Endothelial cell of umbilical vein (primary cell): ENCODE measurements at regions not wholly inside any gene's neighbourhood (a gene's known extent, or its start where the extent isn't known, plus 50 kb on each side); places are given as distances from the start of the nearest gene placed in this dataset.

Source experiments
- BruUV-seq: library from RNA; stranded (reverse); fragments of 400-500 nt; replicated peaks from 2 replicates; lab custom pipeline; 2021; lab: Mats Ljungman, UMichigan
- CTCF ChIA-PET: fragments of 300-600, 350-600 bp; sonication (Branson Sonifier 250); formaldehyde crosslinking; loops from one replicate; lab custom pipeline; 2021; ENCODE audit warnings: antibody characterized with exemption, inconsistent platforms; lab: Charles Lee
- POLR2A ChIA-PET: fragments of 300-600, 350-600 bp; sonication (Branson Sonifier 250); formaldehyde crosslinking; loops from one replicate; lab custom pipeline; 2021; ENCODE audit warnings: antibody characterized with exemption, inconsistent platforms; lab: Charles Lee
- DNase-seq: peaks from one replicate; pipeline ENCODE4 v3.0.0-alpha.2; 2011; ENCODE audit warnings: low read depth, low spot score
- FAIRE-seq: peaks from 2 replicates; lab custom pipeline; 2011; peaks lifted over from hg19 to GRCh38; lab: Jason Lieb, UNC
- H2AFZ ChIP-seq: 2 replicates; pipeline ENCODE4 v1.6.0; 2012; ENCODE audit warnings: low read depth, low read length, control low read depth, inconsistent platforms
- H3K27ac ChIP-seq: 2 replicates; pipeline ENCODE4 v1.5.1; 2011; ENCODE audit warnings: low read depth, mild to moderate bottlenecking, control low read depth, low read length, moderate library complexity; ENCODE audit not compliant: insufficient read depth
- H3K27me3 ChIP-seq, 2 experiments: 2 replicates each; pipeline versions ENCODE4 v1.6.0 to v1.6.1; 2011; ENCODE audit warnings: low read length in 2 of 2, mixed read lengths in 1 of 2; ENCODE audit not compliant: control insufficient read depth in 2 of 2, insufficient read depth in 2 of 2
- H3K36me3 ChIP-seq, 2 experiments: 2 replicates in 1 of 2; 3 replicates in 1 of 2; pipeline ENCODE4 v1.5.1; 2011; ENCODE audit warnings: low read length in 2 of 2, mild to moderate bottlenecking in 1 of 2, moderate library complexity in 1 of 2; ENCODE audit not compliant: control insufficient read depth in 2 of 2, insufficient read depth in 2 of 2; ENCODE audit errors: extremely low read depth in 1 of 2
- H3K4me1 ChIP-seq: 3 replicates; pipeline ENCODE4 v1.5.1; 2011; ENCODE audit warnings: mild to moderate bottlenecking, low read length; ENCODE audit not compliant: control insufficient read depth, insufficient read depth; ENCODE audit errors: extremely low read depth
- H3K4me2 ChIP-seq: 2 replicates; pipeline ENCODE4 v1.6.1; 2011; ENCODE audit warnings: low read length, control low read depth, mixed read lengths; ENCODE audit not compliant: insufficient read depth
- H3K4me3 ChIP-seq, 3 experiments: fragments of 200-600 bp in 1 of 3; sonication (generic), shearing (Covaris generic) in 1 of 3; replicated peaks in 1 of 3; 2 replicates each; pipeline ENCODE4 v1.5.1; 2011 to 2016; ENCODE audit warnings: control low read depth in 3 of 3, low read length in 3 of 3, mild to moderate bottlenecking in 2 of 3, inconsistent platforms in 1 of 3, low read depth in 1 of 3, moderate library complexity in 1 of 3; ENCODE audit not compliant: insufficient read depth in 1 of 3
- H3K79me2 ChIP-seq: 2 replicates; pipeline ENCODE4 v1.6.0; 2012; ENCODE audit warnings: low read length, inconsistent platforms; ENCODE audit not compliant: control insufficient read depth, insufficient read depth
- H3K9ac ChIP-seq: replicated peaks from 2 replicates; pipeline ENCODE3; 2011; ENCODE audit warnings: low read length, control low read depth; ENCODE audit not compliant: insufficient read depth; ENCODE audit errors: extremely low read depth
- H3K9me1 ChIP-seq: replicated peaks from 3 replicates; pipeline ENCODE4 v1.6.0; 2011; ENCODE audit warnings: mild to moderate bottlenecking, low read length; ENCODE audit not compliant: control insufficient read depth, insufficient read depth; ENCODE audit errors: extremely low read depth
- H3K9me3 ChIP-seq: replicated peaks from 2 replicates; pipeline ENCODE4 v1.5.1; 2012; ENCODE audit warnings: low read length, inconsistent platforms; ENCODE audit not compliant: control insufficient read depth, insufficient read depth
- H4K20me1 ChIP-seq: replicated peaks from 2 replicates; pipeline ENCODE3; 2011; ENCODE audit warnings: mild to moderate bottlenecking, low read length; ENCODE audit not compliant: control insufficient read depth, insufficient read depth; ENCODE audit errors: extremely low read depth
- CTCF ChIP-seq, 2 donors: IDR thresholded peaks; 1 replicate in 1 of 2; 2 replicates in 1 of 2; pipeline ENCODE4 v1.5.1; 2011; ENCODE audit warnings: low read length in 2 of 2, mild to moderate bottlenecking in 2 of 2, moderate library complexity in 2 of 2, control low read depth in 1 of 2, inconsistent platforms in 1 of 2, low read depth in 1 of 2; ENCODE audit not compliant: insufficient read depth in 1 of 2; ENCODE audit errors: extremely low read depth in 1 of 2
- EZH2 ChIP-seq: IDR thresholded peaks from 2 replicates; pipeline ENCODE4 v1.6.1; 2012; ENCODE audit warnings: borderline replicate concordance, low read depth, mild to moderate bottlenecking, moderate library complexity, low read length, inconsistent platforms; ENCODE audit not compliant: severe bottlenecking
- FOS ChIP-seq: IDR thresholded peaks from 2 replicates; pipeline ENCODE4 v1.6.1; 2011; ENCODE audit warnings: mild to moderate bottlenecking, low read length, moderate library complexity, borderline replicate concordance; ENCODE audit not compliant: insufficient read depth
- GATA2 ChIP-seq: IDR thresholded peaks from 2 replicates; pipeline ENCODE4 v1.7.0; 2011; ENCODE audit warnings: low read depth, mild to moderate bottlenecking, moderate library complexity, mixed read lengths, low read length; ENCODE audit not compliant: insufficient read length, insufficient read depth
- JUN ChIP-seq: IDR thresholded peaks from 2 replicates; pipeline ENCODE4 v1.6.1; 2011; ENCODE audit warnings: borderline replicate concordance, low read depth; ENCODE audit not compliant: insufficient read length, insufficient read depth
- MAX ChIP-seq: IDR thresholded peaks from 2 replicates; pipeline ENCODE4 v1.6.1; 2011; ENCODE audit not compliant: insufficient read depth, insufficient read length
- MYC ChIP-seq: IDR thresholded peaks from one replicate; pipeline ENCODE4 v1.6.1; 2011; ENCODE audit warnings: mild to moderate bottlenecking, low read depth, low read length
- POLR2A ChIP-seq: IDR thresholded peaks from 2 replicates; pipeline ENCODE4 v1.6.1; 2012; ENCODE audit warnings: low read depth, mild to moderate bottlenecking, control low read depth, low read length
- POLR2AphosphoS5 ChIP-seq: IDR thresholded peaks from 2 replicates; pipeline ENCODE4 v1.6.1; 2012; ENCODE audit warnings: low read depth, mild to moderate bottlenecking, control low read depth, low read length, moderate library complexity; ENCODE audit not compliant: insufficient read depth
- dilution Hi-C: fragments of 300-500 bp; cut with MboI; formaldehyde crosslinking; loops from one replicate; pipeline ENCODE4 v1.15.0; 2019; ENCODE audit warnings: low sequenced_read_pairs; ENCODE audit not compliant: extremely low pct_ligation_motif_present
- intact Hi-C: fragments of 100-400 bp; cut with micrococcal nuclease; formaldehyde crosslinking; loops from one replicate; pipeline ENCODE4 v1.10.0; 2022

- dilution Hi-C loops: no loop called here
- Histone ChIP-seq H3K27ac (no peak overlapping the region), H3K9ac (no peak overlapping the region), H3K9me1 (no peaks in the 10 kb centered on the region), H3K4me3 (no peak overlapping the region), H3K79me2 (no peaks in the 10 kb centered on the region), H3K27me3 (no peaks in the 10 kb centered on the region), H3K9me3 (no peaks in the 10 kb centered on the region), H3K4me2 (no peak overlapping the region), H3K4me1 (no peaks in the 10 kb centered on the region), H3K36me3 (no peaks in the 10 kb centered on the region), H2AFZ (no peak overlapping the region), H4K20me1 (no peaks in the 10 kb centered on the region)
- no peak for FAIRE-seq
- intact Hi-C loops: no loop called here
- ChIA-PET CTCF (no interaction called here), POLR2A (no interaction called here)
- DNase-seq: no peak
- TF ChIP-seq EZH2: no peak
- TF ChIP-seq CTCF (IDR thresholded peaks at IDR 0.05; ENCODE audit: extremely low read depth in 1 of 2, insufficient read depth in 1 of 2, low read depth in 1 of 2, low read length in 2 of 2): no peak
- no peak for TF ChIP-seq POLR2A
- TF ChIP-seq JUN: no peak
- TF ChIP-seq MYC: no peak
- TF ChIP-seq POLR2AphosphoS5: no peak
- TF ChIP-seq MAX: no peak
- no TSS peak for BruUV-seq
These were observed 563.8 kb downstream of the TBL1XR1 start for GRCh38 chr3:176633511-176633910.

GRCh38 chr3:176632925-176633324, 564.4 kb downstream of the TBL1XR1 start:
- no peak overlapping the region for H2AFZ ChIP-seq
- ChIA-PET POLR2A (no interaction called here), CTCF (no interaction called here)
- intact Hi-C loops: no loop called here
- DNase-seq (no peak), FAIRE-seq (no peak)
- H3K9me3 ChIP-seq: no peaks in the 10 kb centered on the region
- no peaks in the 10 kb centered on the region for H3K27me3 ChIP-seq
- no peaks in the 10 kb centered on the region for H3K9me1 ChIP-seq
- H3K79me2 ChIP-seq: no peaks in the 10 kb centered on the region
- BruUV-seq: no TSS peak
- H3K27ac ChIP-seq: no peak overlapping the region
- TF ChIP-seq CTCF (IDR thresholded peaks at IDR 0.05; ENCODE audit: extremely low read depth in 1 of 2, insufficient read depth in 1 of 2, low read depth in 1 of 2, low read length in 2 of 2) (no peak), MAX (no peak), MYC (no peak), FOS (no peak), EZH2 (no peak), GATA2 (no peak), POLR2AphosphoS5 (no peak), JUN (no peak), POLR2A (no peak)
- no peak overlapping the region for H3K4me2 ChIP-seq
- no peaks in the 10 kb centered on the region for H4K20me1 ChIP-seq
- no peaks in the 10 kb centered on the region for H3K4me1 ChIP-seq
- no peak overlapping the region for H3K9ac ChIP-seq
- dilution Hi-C loops: no loop called here
- no peaks in the 10 kb centered on the region for H3K36me3 ChIP-seq
- H3K4me3 ChIP-seq: no peak overlapping the region
